ENCODE measurements at regions not wholly inside any gene's neighbourhood (a gene's known extent, or its start where the extent isn't known, plus 50 kb on each side); places are given as distances from the start of the nearest gene placed in this dataset.

- TF ChIP-seq, protein P1, sequence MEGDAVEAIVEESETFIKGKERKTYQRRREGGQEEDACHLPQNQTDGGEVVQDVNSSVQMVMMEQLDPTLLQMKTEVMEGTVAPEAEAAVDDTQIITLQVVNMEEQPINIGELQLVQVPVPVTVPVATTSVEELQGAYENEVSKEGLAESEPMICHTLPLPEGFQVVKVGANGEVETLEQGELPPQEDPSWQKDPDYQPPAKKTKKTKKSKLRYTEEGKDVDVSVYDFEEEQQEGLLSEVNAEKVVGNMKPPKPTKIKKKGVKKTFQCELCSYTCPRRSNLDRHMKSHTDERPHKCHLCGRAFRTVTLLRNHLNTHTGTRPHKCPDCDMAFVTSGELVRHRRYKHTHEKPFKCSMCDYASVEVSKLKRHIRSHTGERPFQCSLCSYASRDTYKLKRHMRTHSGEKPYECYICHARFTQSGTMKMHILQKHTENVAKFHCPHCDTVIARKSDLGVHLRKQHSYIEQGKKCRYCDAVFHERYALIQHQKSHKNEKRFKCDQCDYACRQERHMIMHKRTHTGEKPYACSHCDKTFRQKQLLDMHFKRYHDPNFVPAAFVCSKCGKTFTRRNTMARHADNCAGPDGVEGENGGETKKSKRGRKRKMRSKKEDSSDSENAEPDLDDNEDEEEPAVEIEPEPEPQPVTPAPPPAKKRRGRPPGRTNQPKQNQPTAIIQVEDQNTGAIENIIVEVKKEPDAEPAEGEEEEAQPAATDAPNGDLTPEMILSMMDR (CRISPR knock-in tag; IDR thresholded peaks at IDR 0.05) = no peak
- no peak for TF ChIP-seq DNMT1 (CRISPR knock-in tag; IDR thresholded peaks at IDR 0.05)
- TF ChIP-seq NR2F6 (IDR thresholded peaks at IDR 0.05) = no peak
- TF ChIP-seq NR2F6 (CRISPR knock-in tag; IDR thresholded peaks at IDR 0.05) = no peak
- TF ChIP-seq TAF1 (CRISPR knock-in tag; IDR thresholded peaks at IDR 0.05) = no peak
- TF ChIP-seq KLF15 (CRISPR knock-in tag; IDR thresholded peaks at IDR 0.05; ENCODE audit: borderline replicate concordance) = no peak
- no peak for TF ChIP-seq ZNF256 (CRISPR knock-in tag; conservative IDR thresholded peaks at IDR 0.05)
Observed at GRCh38 chr16:61590577-61590976, 445.7 kb downstream of the CDH8 start.

All from HepG2 (cell line).